NCI-H510A (cell line): ENCODE measurements at regions not wholly inside any gene's neighbourhood (a gene's known extent, or its start where the extent isn't known, plus 50 kb on each side); places are given as distances from the start of the nearest gene placed in this dataset.

Experiments used
- DNase-seq: peaks from one replicate; lab custom pipeline; 2025; lab: John Stamatoyannopoulos, UW

- peak; percentile 88 for DNase-seq
Measured at GRCh38 chr12:67426067-67426466, 156.9 kb downstream of the CAND1 start.

GRCh38 chr12:67427336-67427735 is 158.2 kb downstream of the CAND1 start:
- no peak for DNase-seq

DNA sequence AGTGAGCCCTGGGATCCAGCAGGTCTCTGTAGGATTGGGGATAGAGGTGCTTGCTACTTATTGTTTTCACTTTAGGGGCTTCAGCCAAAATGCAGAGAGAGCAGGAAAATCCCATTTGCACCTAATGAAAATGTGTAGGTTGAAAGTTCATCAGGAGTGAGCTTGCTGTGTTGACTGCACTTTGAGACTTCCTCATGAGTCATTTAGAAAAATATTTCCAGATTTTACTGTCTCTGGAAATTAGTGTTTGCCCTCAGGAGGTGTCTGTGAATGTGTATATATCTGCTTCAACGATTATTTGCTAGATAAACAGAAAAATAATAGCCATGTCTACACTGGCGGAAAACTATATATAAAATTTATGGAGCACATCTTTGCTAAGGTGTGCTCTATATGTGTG is 159.3 kb downstream of the CAND1 start:
- no peak for DNase-seq

DNA sequence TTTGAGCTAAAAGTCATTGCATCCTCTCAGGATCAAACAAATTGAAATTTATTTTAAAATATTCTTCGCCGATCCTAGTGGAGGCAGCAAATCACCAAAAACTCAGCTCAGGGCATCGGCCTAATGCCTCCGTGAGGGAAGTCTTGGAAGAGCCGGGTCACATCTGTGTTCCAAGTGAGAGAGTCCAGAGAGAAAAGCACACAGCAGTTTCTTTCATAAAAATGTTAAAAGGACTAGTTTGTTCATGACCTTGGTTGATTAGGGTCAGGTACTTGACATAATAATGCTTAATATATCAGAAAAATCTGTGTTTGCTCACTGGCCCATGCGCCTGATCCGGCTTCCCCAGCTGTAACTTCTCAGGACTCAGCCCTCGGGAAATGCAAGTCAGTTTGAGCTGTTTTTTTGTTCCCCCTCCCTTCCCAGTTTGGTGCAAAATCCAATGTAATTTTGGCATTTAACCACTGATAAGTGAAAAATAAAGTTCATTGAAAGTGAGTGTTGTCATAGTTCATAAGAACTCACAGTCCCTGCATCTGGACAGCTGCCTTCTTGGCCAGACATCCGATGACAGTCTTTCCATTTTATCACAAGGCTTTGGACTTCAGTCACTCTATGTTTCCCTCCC is 161.7 kb downstream of the CAND1 start:
- DNase-seq: no peak

DNA sequence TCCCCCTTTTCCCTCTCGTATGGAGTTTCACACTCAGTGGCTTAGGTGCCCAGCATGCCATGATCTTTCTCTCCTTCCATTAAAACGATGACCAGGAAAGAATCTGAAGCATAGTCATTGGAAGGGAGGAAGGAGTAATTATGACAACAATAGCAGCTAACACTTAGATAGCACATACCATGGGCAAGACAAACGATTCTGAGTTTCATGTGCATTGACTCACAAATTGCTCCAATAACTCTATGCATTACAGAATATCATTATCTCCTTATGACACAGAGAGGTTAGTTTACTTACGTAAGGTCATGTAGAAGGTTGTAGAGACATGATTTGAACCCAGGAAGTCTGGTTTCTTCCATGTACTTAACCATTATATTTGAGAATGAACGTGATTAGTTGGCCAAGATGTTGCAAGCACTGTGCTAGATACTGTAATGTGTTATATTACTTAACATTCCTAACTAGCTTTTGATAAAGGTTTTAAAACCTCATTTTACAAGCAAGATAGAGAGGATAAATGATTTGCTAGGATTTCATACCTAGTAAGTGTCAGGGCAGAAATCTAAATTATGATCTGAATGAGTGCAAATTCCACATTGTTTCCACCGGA is 162.4 kb downstream of the CAND1 start:
- DNase-seq: no peak

DNA sequence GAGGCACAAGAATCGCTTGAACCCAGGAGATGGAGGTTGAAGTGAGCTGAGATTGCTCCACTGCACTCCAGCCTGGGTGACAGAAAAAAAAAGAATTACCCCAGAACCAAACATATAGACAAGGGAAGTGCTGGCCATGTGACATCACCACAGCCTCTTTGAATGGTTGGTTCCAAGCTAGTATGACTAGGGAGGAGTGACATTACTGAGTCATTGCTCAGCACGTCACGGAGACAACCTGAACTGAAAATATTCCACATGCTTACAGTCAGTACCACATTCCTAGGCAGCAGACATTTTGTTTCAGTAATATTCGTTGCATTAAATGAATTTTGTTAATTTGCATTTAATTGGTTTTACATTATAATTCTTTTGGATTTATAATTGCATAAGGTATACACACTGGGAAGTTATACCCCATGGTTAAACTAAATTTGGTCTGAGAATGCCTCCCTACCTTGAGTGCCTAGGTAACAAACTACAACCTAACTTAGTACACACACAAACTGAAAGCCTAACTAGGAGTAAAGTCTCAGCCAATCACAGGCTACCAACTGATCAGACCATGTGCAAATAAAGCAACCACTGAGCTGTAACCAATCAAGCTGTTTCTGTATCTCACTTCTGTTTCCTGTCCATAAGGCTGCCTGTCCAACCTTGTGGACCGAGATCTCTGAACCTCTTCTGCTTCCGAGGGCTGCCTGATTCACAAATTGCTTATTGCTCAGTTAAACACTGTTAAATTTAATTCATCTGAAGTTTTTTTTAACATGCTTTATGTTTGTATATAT is 164.4 kb downstream of the CAND1 start:
- DNase-seq: no peak

DNA sequence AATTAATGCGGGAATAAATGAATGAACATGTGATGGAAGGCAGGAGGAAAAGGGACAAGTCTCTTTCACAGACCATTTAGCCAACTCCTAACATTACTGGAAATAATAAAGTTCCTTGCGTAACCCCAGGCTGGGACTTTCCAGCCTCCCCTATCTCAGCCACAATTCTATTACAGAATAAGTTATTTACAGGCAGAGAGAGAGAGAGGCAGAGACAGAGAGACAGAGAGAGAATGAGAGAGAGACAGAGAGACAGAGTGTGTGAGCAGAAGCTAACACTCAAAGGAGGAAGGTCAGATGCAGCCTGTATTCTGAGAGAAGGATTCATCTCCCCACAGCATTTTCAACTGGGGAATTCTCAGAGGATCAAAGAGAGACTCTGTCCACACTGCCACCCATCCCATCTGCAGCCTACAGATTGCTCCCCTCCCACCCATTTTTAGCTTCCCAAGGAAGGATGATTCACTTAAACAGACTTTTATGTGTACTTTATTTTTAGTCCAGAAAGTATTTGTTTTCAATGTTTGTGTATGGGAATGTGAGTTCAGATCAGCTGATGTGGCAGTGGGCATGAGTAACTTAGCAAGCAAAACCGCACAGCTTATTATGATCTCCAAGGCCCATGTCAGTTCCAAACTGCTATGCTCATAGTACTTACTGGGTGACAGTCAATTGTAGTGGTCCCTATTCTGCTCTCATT is 165.7 kb downstream of the CAND1 start:
- no peak for DNase-seq

DNA sequence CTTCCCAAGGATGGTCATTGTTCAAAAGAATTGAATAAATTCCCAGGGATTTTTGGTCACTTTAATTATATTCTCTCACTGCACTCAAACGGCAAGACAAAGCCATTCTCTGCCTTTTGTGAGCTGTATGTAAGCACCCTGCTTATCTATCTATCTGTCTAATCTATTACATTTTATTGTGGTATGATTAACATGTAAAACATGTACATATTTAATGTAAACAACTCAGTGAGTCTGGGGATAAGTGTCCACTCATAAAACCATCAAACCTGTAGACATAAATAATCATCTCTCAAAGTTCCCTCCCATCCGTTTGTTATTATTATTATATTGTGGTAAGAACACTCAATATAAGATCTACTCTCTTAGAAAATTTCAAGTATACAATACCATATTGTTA is 167.1 kb downstream of the CAND1 start:
- no peak for DNase-seq

GRCh38 chr12:67437011-67437410 is 167.9 kb downstream of the CAND1 start:
- no peak for DNase-seq

- no peak for DNase-seq
Measured at GRCh38 chr12:67439611-67440010, 170.5 kb downstream of the CAND1 start.

DNA sequence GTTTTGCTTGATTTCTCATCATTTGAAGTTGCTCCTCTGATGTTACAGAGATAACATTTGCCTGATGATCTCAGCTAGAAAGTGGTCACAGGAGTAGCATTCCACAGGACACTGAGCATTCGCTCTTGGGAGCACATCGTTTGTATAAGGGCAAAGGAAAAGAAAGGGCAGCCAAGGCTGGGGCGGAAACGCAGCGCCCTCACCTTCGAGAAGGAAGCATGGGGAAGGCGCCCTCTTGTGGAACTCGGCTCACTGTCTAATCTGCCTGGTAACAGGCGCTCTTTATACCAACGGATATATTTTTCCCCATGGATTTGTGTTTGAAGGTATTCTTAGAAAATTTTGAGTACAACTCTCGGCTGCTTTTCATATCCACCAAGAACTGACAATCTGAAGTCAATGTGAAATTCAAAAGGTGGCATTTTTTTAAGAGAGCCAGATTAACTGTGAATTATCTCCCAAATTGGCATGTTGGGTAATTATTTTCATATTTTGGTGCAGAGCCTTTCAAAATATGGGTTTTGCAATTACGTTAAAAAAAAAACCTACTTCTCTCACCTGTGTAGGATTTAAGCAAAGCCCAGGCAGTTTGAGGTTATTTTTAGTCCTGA is 172.7 kb downstream of the CAND1 start:
- DNase-seq: peak; percentile 73

DNA sequence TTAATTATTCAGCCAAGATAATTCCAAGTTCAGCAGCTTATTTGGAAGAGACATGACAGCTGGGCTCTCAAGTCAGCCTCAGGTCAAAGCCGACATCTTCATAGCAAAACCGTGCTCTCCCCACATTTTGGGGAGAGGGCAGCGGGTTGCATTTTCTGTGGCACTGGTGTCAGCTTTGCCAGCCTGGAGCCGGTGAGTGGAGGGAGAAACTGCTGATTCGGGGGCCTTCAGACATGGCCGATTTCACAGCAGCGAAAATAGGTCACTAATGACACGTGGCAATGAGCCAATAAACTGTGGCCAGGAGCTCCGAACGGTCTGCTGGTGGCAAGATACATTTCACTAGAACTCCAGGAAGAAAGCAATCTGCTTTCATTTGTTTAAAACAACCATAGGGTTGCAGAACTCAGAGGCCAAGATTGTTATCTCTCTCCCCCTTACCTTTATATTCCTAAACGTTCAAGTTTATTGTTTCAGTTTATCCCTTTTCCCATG is 173.2 kb downstream of the CAND1 start:
- peak; percentile 34 for DNase-seq

DNA sequence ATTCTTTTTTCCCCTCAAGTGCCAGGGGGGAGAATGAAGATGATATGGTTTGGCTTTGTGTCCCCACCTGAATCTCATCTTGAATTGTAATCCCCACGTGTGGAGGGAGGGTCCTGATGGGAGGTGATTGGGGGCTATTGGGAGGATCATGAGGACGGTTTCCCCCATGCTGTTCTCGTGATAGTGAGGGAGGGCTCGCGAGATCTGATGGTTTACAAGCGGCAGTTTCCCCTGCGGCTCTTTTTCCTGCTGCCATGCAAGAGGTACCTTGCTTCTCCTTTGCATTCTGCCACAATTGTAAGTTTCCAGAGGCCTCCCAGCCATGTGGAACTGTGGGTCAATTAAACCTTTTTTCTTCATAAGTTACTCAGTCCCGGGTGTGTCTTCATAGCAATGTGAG is 173.7 kb downstream of the CAND1 start:
- DNase-seq: no peak

- no peak for DNase-seq
Measured at GRCh38 chr12:67444542-67444941, 175.4 kb downstream of the CAND1 start.

- no peak for DNase-seq
Measured at GRCh38 chr12:67446716-67447115, 177.6 kb downstream of the CAND1 start.

GRCh38 chr12:67447180-67447579 is 178.0 kb downstream of the CAND1 start:
- DNase-seq: no peak

DNA sequence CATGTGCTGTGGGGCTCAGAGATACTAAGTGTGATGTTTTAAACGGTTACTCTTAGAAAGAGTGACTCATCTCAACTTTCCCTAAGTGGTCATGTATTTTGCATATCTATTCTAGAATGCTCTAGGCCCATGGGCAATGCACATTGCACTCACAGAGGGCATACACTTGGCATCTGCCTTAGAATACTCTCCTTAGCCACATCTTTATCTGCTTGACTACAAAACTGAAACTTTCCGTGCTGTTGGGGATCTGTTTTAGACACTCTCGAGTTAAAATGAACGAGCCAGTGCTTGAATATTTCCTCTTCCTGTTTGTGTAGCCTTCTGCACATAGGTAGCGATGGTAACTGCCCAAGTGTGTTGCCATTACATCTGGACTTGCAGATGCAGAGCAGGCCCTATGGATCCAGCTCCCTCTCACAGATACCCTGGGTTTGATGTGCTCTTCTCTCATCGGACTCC is 180.5 kb downstream of the CAND1 start:
- DNase-seq: no peak

DNA sequence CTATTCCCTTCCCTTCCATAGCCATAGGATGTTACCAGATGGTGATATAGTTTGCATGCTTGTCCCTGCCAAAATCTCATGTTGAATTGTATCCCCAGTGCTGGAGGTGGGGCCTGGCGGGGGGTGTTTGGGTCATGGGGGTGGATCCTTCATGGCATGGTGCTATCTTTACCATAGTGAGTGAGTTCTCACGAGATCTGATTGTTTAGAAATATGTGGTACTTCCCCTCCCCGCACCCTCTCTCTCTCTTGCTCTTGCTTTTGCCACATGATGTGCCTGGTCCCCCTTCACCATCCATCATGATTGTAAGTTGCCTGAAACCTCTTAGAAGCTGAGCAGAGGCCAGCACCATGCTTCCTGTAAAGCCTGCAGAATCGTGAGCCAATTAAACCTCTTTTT is 181.3 kb downstream of the CAND1 start:
- no peak for DNase-seq

- no peak for DNase-seq
Measured at GRCh38 chr12:67451206-67451605, 182.0 kb downstream of the CAND1 start.

- DNase-seq: no peak
Measured at GRCh38 chr12:67452119-67452805, 183.1 kb downstream of the CAND1 start.

- no peak for DNase-seq
Measured at GRCh38 chr12:67453191-67453590, 184.0 kb downstream of the CAND1 start.
